ENCODE measurements at regions not wholly inside any gene's neighbourhood (a gene's known extent, or its start where the extent isn't known, plus 50 kb on each side); places are given as distances from the start of the nearest gene placed in this dataset.

- no peak for DNase-seq
Observed at GRCh38 chr17:69907132-69907847, 167.7 kb upstream of the KCNJ16 start.

- no peak for DNase-seq
Observed at GRCh38 chr17:69908626-69909368, 166.2 kb upstream of the KCNJ16 start.

GRCh38 chr17:69909389-69909788 is 165.6 kb upstream of the KCNJ16 start:
- DNase-seq = no peak

- DNase-seq = no peak
Observed at GRCh38 chr17:69912805-69913204, 162.2 kb upstream of the KCNJ16 start.

GRCh38 chr17:69913216-69913615 is 161.8 kb upstream of the KCNJ16 start:
- DNase-seq = no peak

DNA sequence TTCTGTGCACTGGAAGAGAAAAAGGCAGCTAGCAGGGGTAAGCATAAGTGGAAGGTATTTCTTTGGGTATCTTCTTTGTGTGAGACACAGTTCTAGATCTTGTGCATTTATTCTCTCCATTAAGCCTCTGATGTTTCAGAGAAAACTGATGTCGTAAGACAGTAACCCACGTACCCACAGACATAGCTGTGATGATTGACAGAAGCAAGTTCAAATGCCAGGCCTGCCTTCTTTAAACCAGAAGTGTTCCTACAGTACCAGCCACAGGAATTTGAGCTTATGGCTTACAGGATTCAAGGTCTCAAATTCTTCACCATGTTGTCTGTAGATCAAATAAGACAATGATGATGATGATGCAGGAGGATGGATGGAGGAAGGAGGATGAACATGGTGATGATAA is 161.4 kb upstream of the KCNJ16 start:
- no peak for DNase-seq

- DNase-seq = no peak
Observed at GRCh38 chr17:69914520-69914919, 160.5 kb upstream of the KCNJ16 start.

- DNase-seq = no peak
Observed at GRCh38 chr17:69916761-69917160, 158.3 kb upstream of the KCNJ16 start.

GRCh38 chr17:69918164-69918563 is 156.9 kb upstream of the KCNJ16 start:
- DNase-seq = no peak

- no peak for DNase-seq
Observed at GRCh38 chr17:69919789-69920188, 155.2 kb upstream of the KCNJ16 start.

DNA sequence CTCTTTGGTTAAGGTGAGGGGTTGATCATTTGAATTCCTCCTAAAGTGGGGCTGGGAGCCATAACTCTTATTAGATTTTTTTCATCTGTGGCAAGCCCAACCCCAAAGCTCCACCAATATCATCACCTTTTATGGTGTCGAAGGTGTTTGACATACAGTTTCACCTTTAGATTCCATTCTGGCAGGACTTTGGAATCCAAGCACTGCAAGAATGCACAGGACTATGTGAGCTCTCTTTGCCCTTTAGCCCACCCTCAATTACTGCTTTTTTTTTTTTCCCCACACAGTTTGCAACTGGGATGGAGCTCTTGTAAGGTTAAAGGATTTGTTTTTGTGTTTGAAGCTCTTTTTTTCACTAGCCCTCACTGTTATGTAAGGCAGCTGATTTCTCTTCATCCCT is 154.0 kb upstream of the KCNJ16 start:
- DNase-seq = no peak

GRCh38 chr17:69928611-69929010 is 146.4 kb upstream of the KCNJ16 start:
- DNase-seq = no peak

- no peak for DNase-seq
Observed at GRCh38 chr17:69936996-69937395, 138.0 kb upstream of the KCNJ16 start.

DNA sequence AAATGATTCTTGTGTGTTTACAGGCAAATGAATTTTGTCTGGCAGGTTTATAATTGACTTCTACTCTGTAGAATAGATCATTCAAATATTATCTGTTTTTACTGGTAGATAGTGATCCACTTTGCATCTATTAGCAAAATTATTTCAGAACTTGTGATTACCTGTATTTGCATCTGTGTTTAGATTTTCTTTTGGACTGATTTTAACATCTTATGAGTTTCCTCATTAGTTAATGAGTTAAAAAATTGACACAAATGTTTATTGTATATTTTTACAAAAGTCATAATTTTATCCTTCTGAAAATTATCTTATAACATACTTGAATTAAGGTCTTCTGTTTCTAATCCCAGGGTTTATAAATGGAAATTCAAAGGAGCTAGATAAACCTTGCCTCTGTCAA is 132.0 kb upstream of the KCNJ16 start:
- DNase-seq = no peak

DNA sequence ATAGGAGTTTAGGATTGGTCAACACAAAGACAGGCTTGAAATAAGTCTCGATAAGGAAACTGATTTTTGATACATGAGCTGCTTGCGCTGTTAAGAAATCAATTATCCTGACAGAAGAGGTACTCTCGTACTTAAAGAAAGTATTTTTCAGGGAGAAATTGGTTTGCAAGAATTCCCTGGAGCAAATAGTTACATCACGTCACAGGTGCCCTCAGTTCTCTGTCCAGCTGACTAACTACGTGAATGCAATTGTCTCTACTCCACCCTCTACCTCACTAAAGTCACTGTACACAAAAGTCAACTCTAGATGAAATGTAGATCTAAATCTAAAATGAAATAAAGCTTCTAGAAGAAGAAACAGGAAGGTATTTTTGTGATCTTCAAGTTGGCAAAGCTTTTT is 130.6 kb upstream of the KCNJ16 start:
- DNase-seq = no peak

GRCh38 chr17:69945698-69946185 is 129.3 kb upstream of the KCNJ16 start:
- no peak for DNase-seq

DNA sequence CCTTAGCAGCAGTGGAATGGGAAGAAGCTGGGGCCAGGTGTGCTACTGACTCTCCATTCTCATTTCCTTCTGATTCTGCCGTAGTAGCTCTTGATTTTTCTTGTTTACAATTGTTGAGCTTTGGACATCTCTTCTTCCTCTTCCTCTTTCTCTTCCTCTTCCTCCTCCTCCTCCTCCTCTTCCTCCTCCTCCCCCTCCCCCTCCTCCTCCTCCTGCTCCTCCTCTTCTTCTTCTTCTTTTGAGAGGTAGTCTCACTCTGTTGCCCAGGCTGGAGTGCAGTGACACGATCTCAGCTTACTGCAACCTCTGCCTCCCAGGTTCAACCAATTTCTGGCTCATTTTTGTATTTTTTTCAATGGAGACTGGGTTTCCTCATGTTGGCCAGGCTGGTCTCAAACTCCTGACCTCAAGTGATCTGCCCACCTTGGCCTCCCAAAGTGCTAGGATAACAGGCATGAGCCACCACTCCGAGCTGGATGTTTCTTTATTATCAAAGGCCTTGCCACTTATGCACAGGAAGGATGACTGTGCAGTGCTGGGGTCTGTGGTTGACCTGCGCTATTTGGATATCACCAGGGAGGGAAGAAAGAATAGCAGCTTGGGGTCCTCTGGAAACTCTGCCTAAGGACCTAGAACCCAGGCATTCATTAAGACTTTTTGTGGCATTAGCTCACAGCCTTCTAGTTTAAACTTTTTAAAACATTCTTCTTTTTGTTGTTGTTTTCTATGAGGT is 127.8 kb upstream of the KCNJ16 start:
- DNase-seq = no peak

GRCh38 chr17:69948406-69948805 is 126.6 kb upstream of the KCNJ16 start:
- no peak for DNase-seq

DNA sequence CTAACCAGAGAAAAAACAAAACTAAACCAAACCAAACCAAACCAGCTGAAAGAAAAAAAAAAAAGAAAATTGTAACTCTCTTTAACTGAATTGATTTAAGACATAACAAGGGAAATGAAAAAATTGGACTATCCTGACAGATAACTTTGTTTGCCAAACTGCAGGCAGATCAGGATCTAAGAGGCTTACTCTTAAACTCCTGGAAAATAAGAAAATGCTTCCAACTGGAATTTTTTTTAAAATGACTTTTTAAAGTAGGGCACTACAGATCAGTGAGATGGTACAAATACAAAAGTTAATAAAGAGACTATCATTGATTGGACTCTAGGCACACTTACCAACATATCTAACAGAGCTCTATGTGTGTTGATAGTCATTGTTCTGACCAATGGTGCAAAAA is 125.5 kb upstream of the KCNJ16 start:
- no peak for DNase-seq

- DNase-seq = no peak
Observed at GRCh38 chr17:69949973-69950695, 124.9 kb upstream of the KCNJ16 start.

DNA sequence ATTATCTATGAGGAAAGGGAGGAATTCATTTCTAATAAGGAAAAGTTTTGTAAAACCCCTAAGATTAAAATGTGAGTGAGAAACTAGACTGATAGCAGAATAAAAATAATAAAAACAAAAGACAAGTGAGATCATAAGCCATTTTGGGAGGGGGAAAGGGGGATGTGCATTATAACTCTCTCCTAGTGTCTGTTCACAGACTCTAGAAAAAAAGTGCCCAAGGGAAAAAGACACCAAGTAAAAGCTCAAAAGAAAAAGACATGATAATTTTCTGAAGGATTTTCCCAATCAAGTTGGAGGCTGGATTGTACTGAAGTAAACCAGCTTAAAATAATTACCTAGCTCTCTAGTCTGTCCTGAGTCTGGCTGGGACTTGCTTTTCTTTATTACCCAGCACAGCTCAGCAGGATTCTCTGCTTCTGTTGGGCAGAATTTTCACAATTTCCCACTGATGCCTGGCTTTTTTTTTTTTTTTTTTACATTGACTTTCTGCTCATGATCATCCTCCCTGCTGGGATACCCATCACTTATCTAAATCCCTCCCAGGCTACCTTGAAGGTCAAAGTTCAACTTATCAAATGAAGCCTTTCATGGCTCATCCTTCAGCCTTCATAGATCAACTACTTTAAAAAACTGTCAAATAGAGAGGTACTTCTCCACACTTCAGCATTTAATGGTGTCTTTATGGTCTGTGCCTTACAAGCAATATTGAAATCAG is 124.2 kb upstream of the KCNJ16 start:
- no peak for DNase-seq

DNA sequence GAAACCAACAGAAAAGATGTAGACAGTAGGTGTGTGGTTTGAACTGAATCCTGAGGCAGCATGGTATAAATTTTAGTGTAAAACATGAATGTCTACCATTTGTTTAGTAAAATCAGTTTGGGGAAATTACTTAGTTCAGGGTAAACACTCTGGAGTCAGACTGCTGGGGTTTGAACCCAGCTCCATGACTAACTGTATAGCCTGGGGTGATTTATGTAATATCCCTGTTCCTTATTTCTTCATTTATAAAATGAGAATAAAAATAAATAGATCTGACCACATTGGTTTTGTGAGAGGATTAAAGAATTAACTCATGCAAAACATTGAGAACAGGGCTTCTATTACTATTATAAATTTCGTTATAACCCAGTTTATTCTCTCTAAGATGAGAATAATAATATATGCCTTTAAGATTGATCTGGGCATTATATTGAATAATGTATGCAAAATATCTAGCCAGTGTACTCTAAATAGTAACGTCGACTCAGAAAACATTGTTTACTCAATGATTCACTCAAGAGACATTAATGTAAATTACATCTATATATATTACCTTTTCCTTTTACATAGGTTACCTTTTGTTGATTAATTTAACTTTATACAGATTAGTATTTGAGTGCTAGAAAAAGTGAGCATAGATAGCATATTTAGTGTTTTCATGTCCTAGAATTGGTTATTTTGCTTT is 120.6 kb upstream of the KCNJ16 start:
- no peak for DNase-seq
